GM23338 (cell line): ENCODE measurements at regions not wholly inside any gene's neighbourhood (a gene's known extent, or its start where the extent isn't known, plus 50 kb on each side); places are given as distances from the start of the nearest gene placed in this dataset.

ENCODE experiments used
- ATAC-seq: fragments of 200-7000 bp; cut with Tn5 transposase; 3 replicates; pipeline ENCODE4 v1.9.1; 2020
- DNase-seq: peaks from one replicate; pipeline ENCODE4 v3.0.0-alpha.2; 2015; ENCODE audit warnings: low spot score
- H2AFZ ChIP-seq: fragments of 200-600 bp; sonication (generic); 2 replicates; pipeline ENCODE4 v1.8.0; 2016; ENCODE audit warnings: antibody characterized with exemption, mild to moderate bottlenecking, moderate library complexity
- H3F3A ChIP-seq: fragments of 200-600 bp; sonication (generic); replicated peaks from 2 replicates; pipeline ENCODE4 v1.8.0; 2017; ENCODE audit warnings: antibody characterized with exemption, mixed run types, low read depth
- H3K27ac ChIP-seq: fragments of 200-600 bp; sonication (generic); 2 replicates; pipeline ENCODE4 v1.6.1; 2016; ENCODE audit warnings: low read depth
- H3K27me3 ChIP-seq: fragments of 200-600 bp; sonication (generic); 2 replicates; pipeline ENCODE4 v1.8.0; 2016; ENCODE audit warnings: mild to moderate bottlenecking, mixed run types, moderate library complexity; ENCODE audit not compliant: insufficient read depth
- H3K36me3 ChIP-seq: fragments of 200-600 bp; sonication (generic); 2 replicates; pipeline ENCODE4 v1.8.0; 2016; ENCODE audit warnings: mild to moderate bottlenecking; ENCODE audit not compliant: insufficient read depth
- H3K4me1 ChIP-seq: fragments of 200-600 bp; sonication (generic); 2 replicates; pipeline ENCODE4 v1.8.0; 2016; ENCODE audit warnings: mild to moderate bottlenecking, moderate library complexity; ENCODE audit not compliant: insufficient read depth
- H3K4me2 ChIP-seq: fragments of 200-600 bp; sonication (generic); 2 replicates; pipeline ENCODE4 v1.7.1; 2017; ENCODE audit warnings: mixed run types
- H3K4me3 ChIP-seq: fragments of 200-600 bp; sonication (generic); 2 replicates; pipeline ENCODE4 v1.6.1; 2016; ENCODE audit warnings: mixed run types
- H3K79me2 ChIP-seq: fragments of 200-600 bp; sonication (generic); replicated peaks from 2 replicates; pipeline ENCODE4 v1.8.0; 2017; ENCODE audit warnings: mild to moderate bottlenecking; ENCODE audit not compliant: insufficient read depth
- H3K9me2 ChIP-seq: fragments of 200-600 bp; sonication (generic); 2 replicates; pipeline ENCODE4 v1.8.0; 2017; ENCODE audit not compliant: insufficient read depth
- H4K20me1 ChIP-seq: fragments of 200-600 bp; sonication (generic); replicated peaks from 2 replicates; pipeline ENCODE4 v1.8.0; 2017; ENCODE audit warnings: mild to moderate bottlenecking; ENCODE audit not compliant: insufficient read depth
- H3K27ac Mint-ChIP-seq: 2 replicates; pipeline ENCODE4 v1.8.0; 2020; ENCODE audit warnings: inconsistent platforms, mild to moderate bottlenecking, moderate library complexity, mixed read lengths
- H3K27me3 Mint-ChIP-seq: 3 replicates; pipeline ENCODE4 v1.8.0; 2022; ENCODE audit warnings: low read depth, mild to moderate bottlenecking, moderate library complexity, mixed read lengths, inconsistent platforms; ENCODE audit not compliant: insufficient read depth, poor library complexity
- H3K36me3 Mint-ChIP-seq: 3 replicates; pipeline ENCODE4 v1.8.0; 2021; ENCODE audit warnings: low read depth, mild to moderate bottlenecking, inconsistent platforms, moderate library complexity, mixed read lengths
- H3K4me1 Mint-ChIP-seq: 3 replicates; pipeline ENCODE4 v1.8.0; 2020; ENCODE audit warnings: mild to moderate bottlenecking, inconsistent platforms, mixed read lengths
- H3K4me3 Mint-ChIP-seq: 3 replicates; pipeline ENCODE4 v1.8.0; 2021; ENCODE audit warnings: moderate library complexity, mild to moderate bottlenecking, inconsistent platforms, mixed read lengths
- H3K9me3 Mint-ChIP-seq: 3 replicates; pipeline ENCODE4 v1.8.0; 2020; ENCODE audit warnings: moderate library complexity, mild to moderate bottlenecking, inconsistent platforms, mixed read lengths
- CREB1 ChIP-seq: fragments of 250-450 bp; sonication (Bioruptor Pico); IDR thresholded peaks from 2 replicates; pipeline ENCODE4 v1.5.0; 2020; ENCODE audit warnings: low read depth, mild to moderate bottlenecking, moderate library complexity
- CTCF ChIP-seq, 2 experiments: fragments of 200-600 bp in 1 of 2; sonication (generic) in 1 of 2; conservative IDR thresholded peaks; 2 replicates each; pipeline versions ENCODE4 v1.5.1 to v1.6.1; 2016 to 2017; ENCODE audit warnings: antibody characterized with exemption in 2 of 2, low read depth in 2 of 2, mild to moderate bottlenecking in 2 of 2, moderate library complexity in 1 of 2
- ETS1 ChIP-seq: IDR thresholded peaks from 2 replicates; pipeline ENCODE4 v1.6.1; 2016; ENCODE audit warnings: antibody characterized with exemption
- EZH2 ChIP-seq: fragments of 200-600 bp; sonication (generic); IDR thresholded peaks from one replicate; pipeline ENCODE4 v1.8.0; 2017; ENCODE audit warnings: antibody characterized with exemption, mild to moderate bottlenecking, low read depth; ENCODE audit not compliant: unreplicated experiment
- EZH2phosphoT487 ChIP-seq: fragments of 200-600 bp; sonication (generic); IDR thresholded peaks from one replicate; pipeline ENCODE4 v1.8.1; 2018; ENCODE audit warnings: antibody characterized with exemption; ENCODE audit not compliant: unreplicated experiment
- JUNB ChIP-seq: IDR thresholded peaks from one replicate; pipeline ENCODE4 v1.6.1; 2016; ENCODE audit warnings: antibody characterized with exemption; ENCODE audit not compliant: unreplicated experiment
- NANOG ChIP-seq: IDR thresholded peaks from 2 replicates; pipeline ENCODE4 v1.6.1; 2016; ENCODE audit warnings: antibody characterized with exemption, borderline replicate concordance
- POLR2AphosphoS5 ChIP-seq: IDR thresholded peaks from 2 replicates; pipeline ENCODE4 v1.6.1; 2016; ENCODE audit warnings: antibody characterized with exemption, low read depth
- REST ChIP-seq: IDR thresholded peaks from one replicate; pipeline ENCODE4 v1.6.1; 2018; ENCODE audit warnings: antibody characterized with exemption; ENCODE audit not compliant: unreplicated experiment
- STAT1 ChIP-seq: IDR thresholded peaks from one replicate; pipeline ENCODE4 v1.6.1; 2016; ENCODE audit warnings: antibody characterized with exemption; ENCODE audit not compliant: unreplicated experiment
- ZNF114 ChIP-seq: fragments of 250-450 bp; sonication (Bioruptor Pico); IDR thresholded peaks from 2 replicates; pipeline ENCODE4 v1.5.0; 2020; ENCODE audit warnings: mild to moderate bottlenecking, moderate library complexity
- ZNF331 ChIP-seq: fragments of 250-450 bp; sonication (Bioruptor Pico); IDR thresholded peaks from 2 replicates; pipeline ENCODE4 v1.5.0; 2020; ENCODE audit warnings: low read depth, mild to moderate bottlenecking, moderate library complexity
- ZNF462 ChIP-seq: fragments of 250-450 bp; sonication (Bioruptor Pico); IDR thresholded peaks from 2 replicates; pipeline ENCODE4 v1.5.0; 2020; ENCODE audit warnings: mild to moderate bottlenecking, moderate library complexity

GRCh38 chr6:18664401-18664800 lies 277.3 kb downstream of the RNF144B start (continued):
- TF ChIP-seq ZNF462 (no peak), ZNF331 (CRISPR knock-in tag) (no peak), CREB1 (CRISPR knock-in tag) (no peak)

GRCh38 chr6:18667612-18668011 lies 280.5 kb downstream of the RNF144B start:
- Histone ChIP-seq H3F3A (no peaks in the 10 kb centered on the region), H3K36me3 (peaks cover 3% of the 10 kb centered on the region; the same call in 1 of the 2 replicates), H3K4me2 (no peak overlapping the region), H3K4me3 (no peak overlapping the region), H3K79me2 (no peaks in the 10 kb centered on the region), H3K27me3 (no peaks in the 10 kb centered on the region), H3K4me1 (no peaks in the 10 kb centered on the region), H3K27ac (no peak overlapping the region), H2AFZ (peak overlapping the region; percentile 79; the same call in 1 of the 2 replicates), H3K9me2 (peaks cover 15% of the 10 kb centered on the region; the same call in 1 of the 2 replicates), H4K20me1 (no peaks in the 10 kb centered on the region)
- Mint-ChIP-seq H3K36me3 (no peaks in the 10 kb centered on the region), H3K27me3 (no peaks in the 10 kb centered on the region), H3K27ac (no peak overlapping the region), H3K4me3 (no peak overlapping the region), H3K4me1 (no peaks in the 10 kb centered on the region), H3K9me3 (no peaks in the 10 kb centered on the region)
- no peak for DNase-seq
- no peak for ATAC-seq
- no peak for TF ChIP-seq CREB1 (CRISPR knock-in tag)
- no peak for TF ChIP-seq POLR2AphosphoS5
- TF ChIP-seq JUNB, result no peak
- TF ChIP-seq REST, result no peak
- TF ChIP-seq EZH2, result no peak
- no peak for TF ChIP-seq ZNF114 (CRISPR knock-in tag)
- no peak for TF ChIP-seq NANOG
- TF ChIP-seq STAT1, result no peak
- no peak for TF ChIP-seq EZH2phosphoT487
- no peak for TF ChIP-seq ZNF331 (CRISPR knock-in tag)
- no peak for TF ChIP-seq CTCF (conservative IDR thresholded peaks at IDR 0.05; ENCODE audit: low read depth in 2 of 2)
- no peak for TF ChIP-seq ETS1
